Breast epithelium (tissue), 4 donors: ENCODE measurements at regions not wholly inside any gene's neighbourhood (a gene's known extent, or its start where the extent isn't known, plus 50 kb on each side); places are given as distances from the start of the nearest gene placed in this dataset.

Experiments used
- DNase-seq, 2 donors: peaks; one replicate each; pipeline ENCODE4 v3.0.0-alpha.2; 2019; ENCODE audit warnings: low spot score in 2 of 2
- H3K27ac ChIP-seq, 2 donors: fragments of 200-600 bp; sonication (generic) in 1 of 2; one replicate each; pipeline ENCODE4 v1.5.1; 2016 to 2019; ENCODE audit warnings: mild to moderate bottlenecking in 1 of 2
- H3K27me3 ChIP-seq, 2 donors: fragments of 200-600 bp; sonication (generic) in 1 of 2; one replicate each; pipeline versions ENCODE4 v1.5.1 to v1.6.0; 2017 to 2019; ENCODE audit warnings: control low read depth in 1 of 2, mild to moderate bottlenecking in 1 of 2
- H3K36me3 ChIP-seq: fragments of 200-600 bp; one replicate; pipeline ENCODE4 v1.5.1; 2019
- H3K4me1 ChIP-seq, 2 donors: fragments of 200-600 bp; sonication (generic); one replicate each; pipeline ENCODE4 v1.5.1; 2016 to 2019; ENCODE audit warnings: control low read depth in 1 of 2
- H3K4me3 ChIP-seq, 3 donors: fragments of 200-600 bp; sonication (generic); 1 replicate in 2 of 3; 2 replicates in 1 of 3; pipeline ENCODE4 v1.5.1; 2016 to 2019; ENCODE audit warnings: mild to moderate bottlenecking in 3 of 3, moderate library complexity in 2 of 3
- H3K9me3 ChIP-seq, 2 donors: fragments of 200-600 bp; sonication (generic) in 1 of 2; one replicate each; pipeline ENCODE4 v1.5.1; 2016 to 2019; ENCODE audit warnings: control low read depth in 1 of 2
- CTCF ChIP-seq, 3 donors: fragments of 450-650 bp; IDR thresholded peaks; one replicate each; pipeline ENCODE4 v1.5.1; 2016 to 2017; ENCODE audit warnings: antibody characterized with exemption in 3 of 3, mild to moderate bottlenecking in 3 of 3, moderate library complexity in 3 of 3
- POLR2A ChIP-seq: fragments of 450-650 bp; IDR thresholded peaks from one replicate; pipeline ENCODE4 v1.6.1; 2016; ENCODE audit warnings: antibody characterized with exemption, mild to moderate bottlenecking, moderate library complexity
- POLR2AphosphoS5 ChIP-seq, 3 donors: sonication (generic); formaldehyde crosslinking; IDR thresholded peaks; one replicate each; pipeline ENCODE4 v1.6.1; 2017; ENCODE audit warnings: antibody characterized with exemption in 3 of 3
- intact Hi-C: fragments of 100-400 bp; cut with DNase I; formaldehyde crosslinking; loops from one replicate; pipeline ENCODE4 v1.15.1; 2023; ENCODE audit warnings: low total_unique reads

DNA sequence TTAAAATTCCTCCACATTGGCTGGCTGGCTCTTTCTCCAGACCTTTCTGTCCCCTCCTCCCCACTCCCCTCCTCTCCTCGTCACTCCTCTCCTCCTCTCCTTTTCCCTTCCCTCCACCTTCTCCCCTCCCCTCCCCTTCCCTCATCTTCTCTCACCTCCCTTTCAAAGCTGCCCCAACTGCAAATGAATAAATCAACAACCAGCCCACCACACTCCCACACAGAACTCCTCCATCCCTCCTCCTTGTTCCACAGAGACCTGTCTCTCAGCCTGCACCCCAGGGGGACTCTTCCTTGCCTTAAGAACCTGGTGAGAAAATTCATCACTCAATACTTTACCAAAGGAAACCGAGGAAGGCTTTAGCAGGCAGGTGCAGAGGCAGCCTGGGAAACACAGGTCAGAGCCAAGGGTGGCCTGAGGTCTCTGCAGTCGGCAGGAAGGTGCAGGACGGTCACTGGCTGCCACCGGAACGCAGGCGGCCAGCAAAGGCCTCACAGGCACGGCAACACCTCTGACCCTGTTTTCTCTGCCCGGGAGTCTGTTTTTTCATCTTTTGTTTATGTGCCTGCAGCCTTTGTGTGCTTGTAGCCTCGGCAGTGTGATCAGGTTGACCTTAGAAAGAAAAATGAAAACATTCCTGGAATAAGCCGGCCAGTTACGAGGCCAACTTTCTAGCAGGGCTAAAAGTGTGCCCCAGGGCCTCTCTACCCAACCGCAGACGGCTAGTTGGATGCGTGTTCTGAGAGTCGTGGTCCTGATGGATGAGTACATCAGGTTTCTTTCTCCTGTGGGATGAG, 207.6 kb upstream of the KLF6 start:
- Histone ChIP-seq H3K27me3 (no peaks in the 10 kb centered on the region), H3K36me3 (no peaks in the 10 kb centered on the region), H3K27ac (no peak overlapping the region), H3K9me3 (no peaks in the 10 kb centered on the region), H3K4me1 (no peaks in the 10 kb centered on the region), H3K4me3 (no peak overlapping the region)
- TF ChIP-seq POLR2A (no peak), POLR2AphosphoS5 (IDR thresholded peaks at IDR 0.05) (no peak), CTCF (IDR thresholded peaks at IDR 0.05) (no peak)
- intact Hi-C loops = no loop called here
- DNase-seq = no peak

- no peak for TF ChIP-seq POLR2A
- TF ChIP-seq POLR2AphosphoS5 (IDR thresholded peaks at IDR 0.05) = no peak
- TF ChIP-seq CTCF (IDR thresholded peaks at IDR 0.05) = no peak
- no peak for DNase-seq
Observed at GRCh38 chr10:3990307-3990706, 205.3 kb upstream of the KLF6 start.

GRCh38 chr10:3987143-3987974, 202.3 kb upstream of the KLF6 start:
- no peak for DNase-seq
- TF ChIP-seq CTCF (IDR thresholded peaks at IDR 0.05) = no peak
- TF ChIP-seq POLR2A = no peak
- no peak for TF ChIP-seq POLR2AphosphoS5 (IDR thresholded peaks at IDR 0.05)
- Histone ChIP-seq H3K27ac (no peak overlapping the region), H3K27me3 (no peaks in the 10 kb centered on the region), H3K36me3 (no peaks in the 10 kb centered on the region), H3K9me3 (no peaks in the 10 kb centered on the region), H3K4me3 (no peak overlapping the region), H3K4me1 (no peaks in the 10 kb centered on the region)
- intact Hi-C loops = no loop called here

More at GRCh38 chr10:3990307-3990706, 205.3 kb upstream of the KLF6 start:
- no peaks in the 10 kb centered on the region for H3K27me3 ChIP-seq
- H3K9me3 ChIP-seq = no peaks in the 10 kb centered on the region
- no peak overlapping the region for H3K4me3 ChIP-seq
- H3K4me1 ChIP-seq = no peaks in the 10 kb centered on the region
- intact Hi-C loops = no loop called here
- H3K36me3 ChIP-seq = no peaks in the 10 kb centered on the region
- no peak overlapping the region for H3K27ac ChIP-seq

GRCh38 chr10:3986493-3987142, 201.6 kb upstream of the KLF6 start:
- Histone ChIP-seq H3K27ac (no peak overlapping the region), H3K9me3 (no peaks in the 10 kb centered on the region), H3K4me1 (no peaks in the 10 kb centered on the region), H3K4me3 (no peak overlapping the region), H3K36me3 (no peaks in the 10 kb centered on the region), H3K27me3 (no peaks in the 10 kb centered on the region)
- no peak for TF ChIP-seq CTCF (IDR thresholded peaks at IDR 0.05)
- TF ChIP-seq POLR2AphosphoS5 (IDR thresholded peaks at IDR 0.05) = no peak
- no peak for TF ChIP-seq POLR2A
- intact Hi-C loops = no loop called here
- no peak for DNase-seq
